ENCODE measurements at regions not wholly inside any gene's neighbourhood (a gene's known extent, or its start where the extent isn't known, plus 50 kb on each side); places are given as distances from the start of the nearest gene placed in this dataset.

DNA sequence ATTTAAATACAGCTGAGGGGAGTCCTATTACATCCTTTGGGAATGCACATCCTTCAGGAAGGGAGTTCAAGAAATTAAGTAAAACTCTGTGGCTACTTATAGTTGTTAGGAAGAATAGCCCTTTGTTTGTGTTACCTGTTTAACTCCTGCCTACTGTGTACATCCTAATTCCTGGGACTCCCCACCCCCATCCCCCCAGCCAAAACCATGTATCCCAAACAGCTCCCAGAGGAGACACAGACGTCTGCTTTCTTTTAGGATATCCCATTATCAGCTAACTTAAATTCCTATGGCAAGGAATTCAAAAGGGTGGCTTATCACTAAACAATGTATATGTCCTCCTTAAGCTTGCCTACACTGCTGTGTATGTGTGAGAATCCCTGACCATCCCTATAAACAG lies 581.7 kb downstream of the DIPK2A start:
- H3K4me3 ChIP-seq (ENCODE audit: low read length) = no peak overlapping the region
- DNase-seq = no peak
- no peaks in the 10 kb centered on the region for H3K9me3 ChIP-seq (ENCODE audit: control insufficient read depth, low read depth, low read length)
- H3K4me1 ChIP-seq (ENCODE audit: control insufficient read depth, insufficient read depth, low read length) = no peaks in the 10 kb centered on the region
- no CpG with 5 or more reads among the region's 1 CpG for WGBS (ENCODE audit: insufficient coverage, low lambda C conversion rate)
- H3K27me3 ChIP-seq (ENCODE audit: control insufficient read depth, insufficient read depth, low read length) = no peaks in the 10 kb centered on the region
- H3K27ac ChIP-seq (ENCODE audit: low read length) = no peak overlapping the region
- no peaks in the 10 kb centered on the region for H3K36me3 ChIP-seq (ENCODE audit: control insufficient read depth, insufficient read depth, low read length)

DNA sequence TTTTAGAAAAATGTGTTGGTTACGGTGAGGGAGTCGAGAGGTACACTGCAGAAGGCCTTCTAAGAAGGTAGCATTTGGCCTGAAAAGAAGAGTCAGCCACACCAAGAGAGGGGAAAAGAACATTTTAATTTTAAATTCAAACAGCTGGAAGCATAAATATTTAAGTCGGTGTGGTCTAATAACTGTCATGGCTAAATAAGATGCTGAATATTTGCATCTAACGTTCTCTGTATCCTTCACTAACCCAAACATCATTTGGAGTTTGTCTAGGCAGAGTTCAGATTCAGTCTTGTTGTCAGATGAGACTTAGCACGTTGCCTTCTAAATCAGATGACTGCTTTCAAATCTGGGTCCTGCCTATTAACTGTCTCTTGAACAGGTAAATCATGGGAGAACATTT lies 583.3 kb downstream of the DIPK2A start:
- DNase-seq = no peak
- no peak overlapping the region for H3K4me3 ChIP-seq (ENCODE audit: low read length)
- no peaks in the 10 kb centered on the region for H3K27me3 ChIP-seq (ENCODE audit: control insufficient read depth, insufficient read depth, low read length)
- no peaks in the 10 kb centered on the region for H3K36me3 ChIP-seq (ENCODE audit: control insufficient read depth, insufficient read depth, low read length)
- no peak overlapping the region for H3K27ac ChIP-seq (ENCODE audit: low read length)
- 83% methylated on average over 4 of the region's 5 CpGs for WGBS (ENCODE audit: insufficient coverage, low lambda C conversion rate)
- H3K4me1 ChIP-seq (ENCODE audit: control insufficient read depth, insufficient read depth, low read length) = no peaks in the 10 kb centered on the region
- no peaks in the 10 kb centered on the region for H3K9me3 ChIP-seq (ENCODE audit: control insufficient read depth, low read depth, low read length)

DNA sequence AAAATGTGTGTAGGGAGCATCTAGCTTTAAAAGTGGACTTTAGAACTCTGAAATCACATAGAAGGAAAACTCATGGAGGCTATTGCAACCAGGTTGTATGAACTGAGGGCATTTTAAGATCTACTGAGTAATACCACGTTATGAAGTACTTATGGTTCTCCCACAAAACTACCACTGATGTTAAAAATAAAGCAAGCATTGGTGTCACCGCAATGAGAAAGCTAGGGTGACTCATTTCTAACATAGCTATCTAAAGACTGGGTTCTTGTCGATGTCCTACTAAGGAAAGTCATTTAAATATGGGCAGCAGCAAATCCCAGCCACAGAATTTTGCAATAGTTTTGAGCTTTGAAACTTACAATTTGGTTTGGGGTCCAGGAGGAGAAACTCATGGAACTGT lies 584.8 kb downstream of the DIPK2A start:
- peak in 1 of 2 donors; percentile 19 for DNase-seq
- H3K36me3 ChIP-seq (ENCODE audit: control insufficient read depth, insufficient read depth, low read length) = no peaks in the 10 kb centered on the region
- no peaks in the 10 kb centered on the region for H3K9me3 ChIP-seq (ENCODE audit: control insufficient read depth, low read depth, low read length)
- 67% methylated on average over 1 of the region's 3 CpGs for WGBS (ENCODE audit: insufficient coverage, low lambda C conversion rate)
- H3K4me3 ChIP-seq (ENCODE audit: low read length) = no peak overlapping the region
- no peaks in the 10 kb centered on the region for H3K4me1 ChIP-seq (ENCODE audit: control insufficient read depth, insufficient read depth, low read length)
- H3K27ac ChIP-seq (ENCODE audit: low read length) = no peak overlapping the region
- H3K27me3 ChIP-seq (ENCODE audit: control insufficient read depth, insufficient read depth, low read length) = no peaks in the 10 kb centered on the region

DNA sequence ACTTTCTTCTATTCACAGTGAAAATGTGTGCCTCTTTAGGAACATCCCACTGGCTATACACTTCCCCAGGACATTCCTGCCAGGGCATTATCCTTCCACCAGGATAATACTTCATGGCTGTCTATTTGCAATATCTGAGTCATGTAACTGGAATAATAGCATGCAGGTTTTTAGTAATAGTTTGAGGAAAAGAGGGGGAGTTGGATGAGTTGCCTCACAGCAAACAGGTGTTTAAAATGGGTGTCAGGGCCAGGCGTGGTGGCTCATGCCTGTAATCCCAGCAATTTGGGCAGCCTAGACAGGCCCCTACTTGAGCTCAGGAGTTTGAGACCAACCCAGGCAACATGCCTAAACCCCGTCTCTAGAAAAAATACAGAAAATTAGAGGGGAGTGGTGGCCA lies 585.9 kb downstream of the DIPK2A start:
- no peaks in the 10 kb centered on the region for H3K9me3 ChIP-seq (ENCODE audit: control insufficient read depth, low read depth, low read length)
- no peaks in the 10 kb centered on the region for H3K4me1 ChIP-seq (ENCODE audit: control insufficient read depth, insufficient read depth, low read length)
- H3K36me3 ChIP-seq (ENCODE audit: control insufficient read depth, insufficient read depth, low read length) = no peaks in the 10 kb centered on the region
- no peak overlapping the region for H3K4me3 ChIP-seq (ENCODE audit: low read length)
- no peak for DNase-seq
- no CpG with 5 or more reads among the region's 2 CpGs for WGBS (ENCODE audit: insufficient coverage, low lambda C conversion rate)
- no peaks in the 10 kb centered on the region for H3K27me3 ChIP-seq (ENCODE audit: control insufficient read depth, insufficient read depth, low read length)
- no peak overlapping the region for H3K27ac ChIP-seq (ENCODE audit: low read length)

DNA sequence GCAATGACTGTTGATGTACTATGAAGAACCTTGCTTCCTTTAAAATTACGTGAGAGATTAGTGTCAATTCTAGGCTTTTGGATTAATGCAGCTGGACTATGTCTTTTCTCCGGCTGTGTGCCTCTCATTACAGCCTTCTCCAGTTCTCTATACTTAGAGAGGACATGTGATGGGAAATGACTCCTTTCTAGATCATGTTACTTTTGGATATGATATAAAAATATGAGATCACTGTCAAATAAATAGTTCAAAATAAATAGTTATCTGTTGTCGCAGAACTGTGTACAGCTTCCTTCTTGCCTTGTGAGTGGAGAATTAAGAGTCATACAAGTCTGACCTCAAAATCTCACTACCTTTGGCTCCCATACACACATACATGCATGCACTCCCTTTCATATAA lies 592.4 kb downstream of the DIPK2A start:
- H3K4me1 ChIP-seq (ENCODE audit: control insufficient read depth, insufficient read depth, low read length) = no peaks in the 10 kb centered on the region
- H3K27ac ChIP-seq (ENCODE audit: low read length) = no peak overlapping the region
- H3K27me3 ChIP-seq (ENCODE audit: control insufficient read depth, insufficient read depth, low read length) = no peaks in the 10 kb centered on the region
- no peaks in the 10 kb centered on the region for H3K9me3 ChIP-seq (ENCODE audit: control insufficient read depth, low read depth, low read length)
- no peak for DNase-seq
- no peaks in the 10 kb centered on the region for H3K36me3 ChIP-seq (ENCODE audit: control insufficient read depth, insufficient read depth, low read length)
- 80% methylated on average over 1 of the region's 3 CpGs for WGBS (ENCODE audit: insufficient coverage, low lambda C conversion rate)
- no peak overlapping the region for H3K4me3 ChIP-seq (ENCODE audit: low read length)

DNA sequence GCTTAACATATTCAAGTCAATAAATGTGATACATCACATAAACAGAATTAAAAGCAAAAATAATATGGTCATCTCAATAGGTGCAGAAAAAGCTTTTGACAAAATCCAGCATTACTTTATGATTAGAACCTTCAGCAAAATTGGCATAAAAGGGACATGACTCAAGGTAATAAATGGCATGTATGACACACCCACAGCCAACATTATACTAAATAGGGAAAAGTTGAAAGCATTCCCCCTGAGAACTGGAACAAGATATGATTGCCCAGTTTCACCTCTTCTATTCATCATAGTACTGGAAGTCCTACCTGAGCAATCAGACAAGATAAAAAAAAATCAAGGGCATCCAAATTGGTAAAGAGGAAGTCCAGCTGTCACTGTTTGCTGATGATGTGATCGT lies 594.7 kb downstream of the DIPK2A start:
- H3K4me3 ChIP-seq (ENCODE audit: low read length) = no peak overlapping the region
- no peak for DNase-seq
- no peaks in the 10 kb centered on the region for H3K4me1 ChIP-seq (ENCODE audit: control insufficient read depth, insufficient read depth, low read length)
- H3K9me3 ChIP-seq (ENCODE audit: control insufficient read depth, low read depth, low read length) = no peaks in the 10 kb centered on the region
- H3K27ac ChIP-seq (ENCODE audit: low read length) = no peak overlapping the region
- WGBS (ENCODE audit: insufficient coverage, low lambda C conversion rate) = no CpG with 5 or more reads among the region's 1 CpG
- H3K27me3 ChIP-seq (ENCODE audit: control insufficient read depth, insufficient read depth, low read length) = no peaks in the 10 kb centered on the region
- no peaks in the 10 kb centered on the region for H3K36me3 ChIP-seq (ENCODE audit: control insufficient read depth, insufficient read depth, low read length)

DNA sequence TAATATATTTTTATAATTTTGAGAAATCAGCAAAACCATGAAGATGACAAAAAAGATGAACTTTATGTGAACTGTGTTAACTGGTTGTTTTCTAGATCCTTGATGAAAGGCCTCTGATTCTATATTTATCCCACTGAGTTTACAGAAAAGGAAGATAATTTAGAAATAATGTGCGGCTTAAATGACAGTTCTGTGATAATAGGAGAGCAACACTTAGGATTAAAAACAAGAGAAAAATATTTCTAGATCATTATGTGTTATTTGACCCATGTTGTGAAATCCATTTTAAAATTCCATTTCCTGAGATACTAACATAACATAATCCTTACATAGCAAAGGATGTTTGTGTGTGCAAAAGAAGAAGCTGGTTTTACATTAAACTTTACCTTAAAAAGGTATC lies 598.0 kb downstream of the DIPK2A start:
- H3K27ac ChIP-seq (ENCODE audit: low read length) = no peak overlapping the region
- no peaks in the 10 kb centered on the region for H3K27me3 ChIP-seq (ENCODE audit: control insufficient read depth, insufficient read depth, low read length)
- DNase-seq = no peak
- 60% methylated on average over 1 of the region's 1 CpG for WGBS (ENCODE audit: insufficient coverage, low lambda C conversion rate)
- no peaks in the 10 kb centered on the region for H3K9me3 ChIP-seq (ENCODE audit: control insufficient read depth, low read depth, low read length)
- H3K4me1 ChIP-seq (ENCODE audit: control insufficient read depth, insufficient read depth, low read length) = no peaks in the 10 kb centered on the region
- no peak overlapping the region for H3K4me3 ChIP-seq (ENCODE audit: low read length)
- no peaks in the 10 kb centered on the region for H3K36me3 ChIP-seq (ENCODE audit: control insufficient read depth, insufficient read depth, low read length)

DNA sequence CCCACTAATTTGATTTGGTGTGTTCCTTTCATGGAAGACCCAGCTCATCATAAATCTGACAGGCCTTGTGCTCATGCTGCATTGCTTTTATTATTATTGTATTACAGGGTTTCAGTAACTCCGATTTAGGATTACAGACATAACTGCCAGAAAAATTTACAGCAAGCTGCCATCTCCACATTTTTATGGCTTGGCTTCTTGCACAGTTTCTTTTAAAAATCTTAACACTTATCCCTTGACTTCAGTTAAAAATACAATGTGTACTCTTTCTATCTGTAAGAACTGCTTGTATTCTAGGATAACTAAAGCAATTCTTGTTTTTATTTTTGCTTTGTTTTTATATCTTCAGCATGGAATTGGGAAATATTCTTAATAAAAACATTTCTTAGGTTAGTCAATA lies 612.2 kb downstream of the DIPK2A start:
- WGBS (ENCODE audit: insufficient coverage, low lambda C conversion rate) = 80% methylated on average over 1 of the region's 1 CpG
- DNase-seq = no peak
- H3K27ac ChIP-seq (ENCODE audit: low read length) = no peak overlapping the region
- H3K27me3 ChIP-seq (ENCODE audit: control insufficient read depth, insufficient read depth, low read length) = no peaks in the 10 kb centered on the region
- no peaks in the 10 kb centered on the region for H3K36me3 ChIP-seq (ENCODE audit: control insufficient read depth, insufficient read depth, low read length)
- H3K9me3 ChIP-seq (ENCODE audit: control insufficient read depth, low read depth, low read length) = no peaks in the 10 kb centered on the region
- H3K4me1 ChIP-seq (ENCODE audit: control insufficient read depth, insufficient read depth, low read length) = no peaks in the 10 kb centered on the region
- no peak overlapping the region for H3K4me3 ChIP-seq (ENCODE audit: low read length)

DNA sequence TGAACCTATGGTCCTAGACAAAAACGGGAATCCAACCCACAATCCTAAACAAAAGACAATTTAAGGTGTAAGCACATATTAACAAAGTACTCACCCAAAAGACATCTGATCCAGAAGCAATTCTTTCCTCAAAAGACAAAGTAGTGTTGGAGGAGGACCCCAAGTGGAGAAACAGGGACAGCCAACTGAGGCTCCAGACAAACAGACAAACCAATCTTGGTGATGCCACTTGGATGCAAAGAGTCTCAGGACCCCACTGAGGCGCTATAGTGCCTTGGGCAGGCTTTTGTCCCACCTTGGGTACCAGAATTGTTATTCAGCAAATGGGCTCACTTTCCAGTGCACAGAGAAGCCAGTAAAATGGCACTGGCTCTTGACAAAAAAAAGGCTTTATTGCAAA lies 613.8 kb downstream of the DIPK2A start:
- no CpG with 5 or more reads among the region's 2 CpGs for WGBS (ENCODE audit: insufficient coverage, low lambda C conversion rate)
- Histone ChIP-seq H3K4me3 (ENCODE audit: low read length) (no peak overlapping the region), H3K4me1 (ENCODE audit: control insufficient read depth, insufficient read depth, low read length) (no peaks in the 10 kb centered on the region), H3K27me3 (ENCODE audit: control insufficient read depth, insufficient read depth, low read length) (no peaks in the 10 kb centered on the region), H3K9me3 (ENCODE audit: control insufficient read depth, low read depth, low read length) (no peaks in the 10 kb centered on the region), H3K36me3 (ENCODE audit: control insufficient read depth, insufficient read depth, low read length) (no peaks in the 10 kb centered on the region), H3K27ac (ENCODE audit: low read length) (no peak overlapping the region)
- DNase-seq = no peak

DNA sequence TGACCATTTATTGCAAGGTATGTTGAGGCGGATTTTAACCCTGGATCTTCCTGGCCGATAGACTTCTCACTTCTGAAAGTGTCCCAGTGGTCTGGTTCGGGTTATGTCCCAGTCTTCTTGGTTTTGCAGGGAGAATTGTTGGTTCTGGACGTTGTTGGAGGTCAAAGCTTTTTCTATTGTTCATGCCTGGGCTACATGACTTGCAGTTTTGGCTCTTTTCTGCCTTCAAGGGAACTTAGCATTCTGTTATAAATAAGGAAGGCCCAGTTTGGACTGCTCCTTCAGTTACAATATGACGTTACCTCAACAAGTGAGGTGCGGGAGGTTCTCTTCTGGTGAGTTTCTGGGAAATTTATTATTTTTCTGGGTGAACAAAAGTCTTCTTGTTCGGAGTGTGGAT lies 614.3 kb downstream of the DIPK2A start:
- DNase-seq = no peak
- Histone ChIP-seq H3K27ac (ENCODE audit: low read length) (no peak overlapping the region), H3K4me1 (ENCODE audit: control insufficient read depth, insufficient read depth, low read length) (no peaks in the 10 kb centered on the region), H3K4me3 (ENCODE audit: low read length) (no peak overlapping the region), H3K9me3 (ENCODE audit: control insufficient read depth, low read depth, low read length) (no peaks in the 10 kb centered on the region), H3K36me3 (ENCODE audit: control insufficient read depth, insufficient read depth, low read length) (no peaks in the 10 kb centered on the region), H3K27me3 (ENCODE audit: control insufficient read depth, insufficient read depth, low read length) (no peaks in the 10 kb centered on the region)
- WGBS (ENCODE audit: insufficient coverage, low lambda C conversion rate) = no CpG with 5 or more reads among the region's 7 CpGs

DNA sequence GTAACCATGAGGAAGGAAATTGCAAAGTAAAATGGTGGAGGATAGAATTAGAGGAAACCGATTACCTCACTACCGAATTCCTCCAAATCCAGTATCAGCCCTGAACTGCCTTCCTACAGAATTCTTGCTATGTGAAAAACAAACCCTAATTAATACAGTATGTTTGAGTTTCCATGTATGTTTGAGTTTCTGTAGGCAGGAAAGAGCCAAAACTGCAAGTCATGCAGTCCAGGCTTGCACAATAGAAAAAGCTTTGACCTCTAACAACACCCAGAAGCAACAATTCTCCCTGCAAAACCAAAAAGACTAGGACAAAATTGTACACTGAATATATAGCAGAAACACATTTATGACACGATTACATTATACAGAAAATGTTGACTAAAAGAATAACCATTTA lies 614.8 kb downstream of the DIPK2A start:
- Histone ChIP-seq H3K27me3 (ENCODE audit: control insufficient read depth, insufficient read depth, low read length) (no peaks in the 10 kb centered on the region), H3K27ac (ENCODE audit: low read length) (no peak overlapping the region), H3K4me3 (ENCODE audit: low read length) (no peak overlapping the region), H3K36me3 (ENCODE audit: control insufficient read depth, insufficient read depth, low read length) (no peaks in the 10 kb centered on the region), H3K9me3 (ENCODE audit: control insufficient read depth, low read depth, low read length) (no peaks in the 10 kb centered on the region), H3K4me1 (ENCODE audit: control insufficient read depth, insufficient read depth, low read length) (no peaks in the 10 kb centered on the region)
- 100% methylated on average over 1 of the region's 3 CpGs for WGBS (ENCODE audit: insufficient coverage, low lambda C conversion rate)
- no peak for DNase-seq

All from large intestine (tissue), 3 donors.